ENCODE measurements at regions not wholly inside any gene's neighbourhood (a gene's known extent, or its start where the extent isn't known, plus 50 kb on each side); places are given as distances from the start of the nearest gene placed in this dataset.
A peak's percentile ranks its signal among the peaks of the same experiment; 100 is the strongest.

DNA sequence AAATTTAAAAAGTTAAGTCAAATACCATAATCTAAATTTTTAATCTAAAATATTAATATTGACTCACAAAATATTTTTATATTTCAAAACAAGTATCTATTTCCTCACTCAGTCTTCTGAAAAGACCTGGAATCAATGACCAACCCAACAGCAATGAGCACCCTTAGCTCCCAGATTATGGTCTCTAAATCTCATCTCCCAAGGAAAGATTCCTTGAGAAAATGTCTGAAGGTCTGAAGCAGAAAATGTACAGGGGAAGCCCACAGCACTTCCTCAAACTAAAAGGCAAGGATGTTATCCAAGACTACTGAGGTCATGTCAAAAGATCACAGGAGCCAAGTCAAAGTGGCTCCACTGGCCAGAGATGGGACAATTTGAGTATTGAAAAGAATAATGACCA lies 51.0 kb upstream of the SLCO2A1 start:
- no peak overlapping the region for H3K4me3 ChIP-seq (ENCODE audit: low read depth in 1 of 5, low read length in 5 of 5)
- no peak overlapping the region for H3K27ac ChIP-seq (ENCODE audit: low read depth, low read length)
- H3K9ac ChIP-seq (ENCODE audit: low read length in 5 of 5), result no peak overlapping the region
- no peaks in the 10 kb centered on the region for H3K36me3 ChIP-seq (ENCODE audit: control insufficient read depth in 5 of 5, insufficient read depth in 5 of 5, low read length in 5 of 5)
- peaks cover 0 to 2% (median 0%) of the 10 kb centered on the region in 5 donors for H3K27me3 ChIP-seq (ENCODE audit: control insufficient read depth in 5 of 5, insufficient read depth in 4 of 5, low read length in 5 of 5)
- H3K9me3 ChIP-seq (ENCODE audit: control insufficient read depth in 5 of 5, low read length in 5 of 5), result peaks cover 3 to 8% (median 7%) of the 10 kb centered on the region in 5 donors
- H3K4me1 ChIP-seq (ENCODE audit: control insufficient read depth in 5 of 5, insufficient read depth in 5 of 5, low read length in 5 of 5), result peaks cover 0 to 24% (median 13%) of the 10 kb centered on the region in 5 donors

DNA sequence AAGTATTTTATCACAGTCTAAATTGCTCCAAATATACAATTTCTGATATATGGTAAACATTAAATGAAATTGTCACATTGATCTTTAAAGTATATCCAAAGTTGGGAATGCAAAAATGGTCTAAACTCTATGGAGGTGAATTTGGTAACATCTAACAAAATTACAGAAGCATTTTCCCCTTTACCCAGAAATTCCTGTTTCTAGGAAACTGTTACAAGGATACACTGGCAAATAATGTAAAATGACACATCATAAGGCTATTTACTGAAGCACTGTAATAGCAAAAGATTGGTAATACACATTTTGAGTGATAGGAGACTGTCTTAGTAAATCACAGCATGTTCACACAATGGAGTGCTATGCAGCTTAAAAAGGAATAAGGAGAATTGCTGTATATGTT lies 50.0 kb upstream of the SLCO2A1 start:
- Histone ChIP-seq H3K27me3 (ENCODE audit: control insufficient read depth in 5 of 5, insufficient read depth in 4 of 5, low read length in 5 of 5) (peaks cover 0 to 2% (median 0%) of the 10 kb centered on the region in 5 donors), H3K9ac (ENCODE audit: low read length in 5 of 5) (no peak overlapping the region), H3K9me3 (ENCODE audit: control insufficient read depth in 5 of 5, low read length in 5 of 5) (peaks cover 3 to 8% (median 7%) of the 10 kb centered on the region in 5 donors), H3K4me1 (ENCODE audit: control insufficient read depth in 5 of 5, insufficient read depth in 5 of 5, low read length in 5 of 5) (peaks cover 0 to 24% (median 14%) of the 10 kb centered on the region in 5 donors), H3K27ac (ENCODE audit: low read depth, low read length) (peak overlapping the region; percentile 84), H3K4me3 (ENCODE audit: low read depth in 1 of 5, low read length in 5 of 5) (no peak overlapping the region), H3K36me3 (ENCODE audit: control insufficient read depth in 5 of 5, insufficient read depth in 5 of 5, low read length in 5 of 5) (no peaks in the 10 kb centered on the region)
